AG10803 (cell line): ENCODE measurements at regions not wholly inside any gene's neighbourhood (a gene's known extent, or its start where the extent isn't known, plus 50 kb on each side); places are given as distances from the start of the nearest gene placed in this dataset.

ENCODE experiments used
- DNase-seq: peaks from one replicate; pipeline ENCODE4 v3.0.0; 2010; ENCODE audit warnings: low read depth
- H3K4me3 ChIP-seq: 2 replicates; pipeline ENCODE4 v1.5.1; 2011; ENCODE audit warnings: mild to moderate bottlenecking, low read length, control low read depth
- TF ChIP-seq, protein P1 (sequence below): conservative IDR thresholded peaks from 2 replicates; pipeline ENCODE4 v1.5.1; 2011; ENCODE audit warnings: mild to moderate bottlenecking, low read length, control low read depth, inconsistent platforms

DNA sequence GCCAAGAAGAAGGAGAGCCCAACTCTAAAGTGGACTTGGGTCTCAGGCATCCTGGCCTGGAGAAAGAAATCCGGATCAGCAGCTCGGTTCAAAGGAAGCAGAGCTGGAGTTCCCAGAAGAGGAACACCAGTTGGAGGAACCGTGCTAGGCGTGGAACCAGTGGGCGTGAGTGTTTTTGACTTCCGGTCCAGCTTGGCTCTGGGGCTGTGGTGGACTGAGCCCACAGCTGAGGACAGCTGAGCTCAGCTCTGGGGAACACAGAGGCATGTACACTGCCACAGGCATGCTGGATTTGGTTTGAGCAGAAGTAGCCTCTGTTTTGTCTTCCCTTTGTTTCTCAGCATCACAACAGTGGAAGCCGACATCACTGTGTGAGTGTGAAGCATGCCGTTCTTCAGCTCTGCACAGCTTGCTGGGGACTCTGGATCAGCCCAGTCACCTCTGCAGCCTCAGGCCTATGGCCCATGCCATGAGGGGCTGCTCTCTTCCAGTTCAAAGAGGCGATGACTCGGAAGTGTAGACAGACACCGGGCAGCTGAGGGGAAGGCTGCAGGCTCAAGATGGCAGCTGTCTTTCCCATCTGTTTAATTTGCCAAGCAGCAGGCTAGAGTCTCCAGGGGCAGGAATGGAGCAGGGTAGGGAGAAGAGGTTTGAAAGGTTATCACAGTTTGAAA lies 185.8 kb upstream of the UBE3A start:
- H3K4me3 ChIP-seq = no peak overlapping the region
- DNase-seq = no peak
- TF ChIP-seq, protein P1, sequence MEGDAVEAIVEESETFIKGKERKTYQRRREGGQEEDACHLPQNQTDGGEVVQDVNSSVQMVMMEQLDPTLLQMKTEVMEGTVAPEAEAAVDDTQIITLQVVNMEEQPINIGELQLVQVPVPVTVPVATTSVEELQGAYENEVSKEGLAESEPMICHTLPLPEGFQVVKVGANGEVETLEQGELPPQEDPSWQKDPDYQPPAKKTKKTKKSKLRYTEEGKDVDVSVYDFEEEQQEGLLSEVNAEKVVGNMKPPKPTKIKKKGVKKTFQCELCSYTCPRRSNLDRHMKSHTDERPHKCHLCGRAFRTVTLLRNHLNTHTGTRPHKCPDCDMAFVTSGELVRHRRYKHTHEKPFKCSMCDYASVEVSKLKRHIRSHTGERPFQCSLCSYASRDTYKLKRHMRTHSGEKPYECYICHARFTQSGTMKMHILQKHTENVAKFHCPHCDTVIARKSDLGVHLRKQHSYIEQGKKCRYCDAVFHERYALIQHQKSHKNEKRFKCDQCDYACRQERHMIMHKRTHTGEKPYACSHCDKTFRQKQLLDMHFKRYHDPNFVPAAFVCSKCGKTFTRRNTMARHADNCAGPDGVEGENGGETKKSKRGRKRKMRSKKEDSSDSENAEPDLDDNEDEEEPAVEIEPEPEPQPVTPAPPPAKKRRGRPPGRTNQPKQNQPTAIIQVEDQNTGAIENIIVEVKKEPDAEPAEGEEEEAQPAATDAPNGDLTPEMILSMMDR = no peak

DNA sequence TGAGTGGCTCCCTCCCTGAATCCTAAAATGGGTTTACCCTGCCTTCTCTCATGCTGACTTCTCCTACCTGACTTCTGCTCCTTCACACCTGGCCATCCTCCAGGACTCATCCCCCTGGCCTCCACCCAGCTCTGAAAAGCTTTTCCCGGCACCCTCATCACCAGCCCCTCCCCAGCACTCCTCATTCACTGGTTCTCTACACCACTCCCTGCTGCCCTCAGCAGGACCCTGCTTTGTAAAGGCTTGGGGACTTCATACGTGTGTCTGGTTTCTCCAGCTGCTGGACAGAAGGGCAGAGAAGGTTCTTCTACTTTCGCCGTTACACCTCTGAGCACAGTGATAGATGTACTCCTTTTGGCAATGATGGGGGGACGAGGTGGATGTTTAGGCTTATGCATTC lies 184.9 kb upstream of the UBE3A start:
- H3K4me3 ChIP-seq = no peak overlapping the region
- TF ChIP-seq, protein P1 = no peak
- no peak for DNase-seq

DNA sequence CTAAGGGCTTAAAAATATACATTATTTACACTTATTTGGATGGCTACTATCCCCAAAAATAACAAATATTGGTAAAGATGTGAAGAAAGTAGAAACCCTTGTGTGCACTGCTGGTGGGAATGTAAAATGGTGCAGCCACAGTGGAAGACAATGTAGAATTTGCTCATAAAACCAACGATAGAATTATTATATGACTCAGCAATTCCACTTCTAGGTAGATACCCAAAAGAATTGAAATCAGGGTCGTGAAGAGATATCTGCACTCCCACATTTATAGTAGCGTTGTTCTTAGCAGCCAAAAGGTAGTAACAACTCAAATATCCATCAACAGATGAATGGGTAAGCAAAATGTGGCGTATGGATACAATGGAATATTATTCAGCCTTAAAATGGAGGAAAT lies 181.6 kb upstream of the UBE3A start:
- TF ChIP-seq, protein P1 = no peak
- no peak for DNase-seq
- no peak overlapping the region for H3K4me3 ChIP-seq

DNA sequence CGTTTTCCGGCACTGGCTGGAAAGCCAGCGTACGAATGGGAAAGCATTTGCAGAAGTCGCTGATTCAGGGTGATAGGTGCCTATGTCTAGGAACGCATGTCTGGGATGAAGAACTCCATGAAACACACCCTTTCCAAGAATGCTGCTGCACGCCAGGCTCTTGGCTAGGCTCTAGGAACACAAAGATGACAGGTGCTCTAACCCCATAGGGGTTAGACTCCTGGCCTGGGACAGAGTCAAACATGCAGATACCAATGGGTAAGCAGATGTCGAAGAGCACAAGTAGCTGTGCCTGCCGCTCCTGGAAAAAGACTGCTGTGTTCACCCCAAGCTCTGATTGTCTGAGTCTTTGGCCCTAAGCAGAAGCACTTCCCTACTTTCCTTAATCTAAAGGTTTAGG lies 180.9 kb upstream of the UBE3A start:
- H3K4me3 ChIP-seq = no peak overlapping the region
- TF ChIP-seq, protein P1 = no peak
- DNase-seq = no peak

DNA sequence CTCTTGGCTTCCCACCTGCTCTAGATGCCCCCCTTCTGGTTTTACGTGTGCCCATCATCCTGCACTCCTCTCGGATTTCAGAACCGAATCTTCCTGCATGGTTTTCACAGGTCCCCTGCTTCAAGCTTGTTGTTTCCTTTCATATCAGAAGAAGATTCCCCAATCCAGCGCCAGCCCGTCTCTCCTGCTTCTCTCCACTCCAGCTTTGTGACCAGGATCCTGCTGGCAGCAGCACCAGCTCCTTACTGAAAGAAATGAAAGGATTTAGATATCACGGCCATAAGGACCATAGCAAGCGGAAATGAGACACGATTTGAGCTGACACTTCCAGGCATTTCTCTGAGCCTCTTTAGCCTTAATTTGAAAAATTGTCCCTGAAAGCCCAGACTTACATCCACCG lies 180.3 kb upstream of the UBE3A start:
- TF ChIP-seq, protein P1 = no peak
- H3K4me3 ChIP-seq = no peak overlapping the region
- DNase-seq = no peak

DNA sequence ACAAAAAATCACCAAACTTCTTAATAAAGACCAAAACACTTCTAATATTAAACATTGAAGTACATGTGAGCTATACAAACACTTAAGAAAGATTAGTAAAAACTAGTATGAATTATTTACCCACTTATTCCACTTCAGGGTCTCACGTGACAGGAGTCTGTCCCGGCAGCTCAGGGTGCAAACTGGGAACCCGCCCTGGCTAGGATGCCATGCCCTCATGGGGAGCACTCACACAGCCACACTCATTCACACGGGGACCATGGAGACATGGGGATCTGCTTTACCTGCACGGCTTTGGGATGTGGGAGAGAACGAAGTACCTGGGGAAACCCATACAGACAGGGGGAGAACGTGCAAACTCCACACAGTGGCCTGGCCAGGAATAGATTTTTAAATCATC lies 179.3 kb upstream of the UBE3A start:
- TF ChIP-seq, protein P1 = no peak
- no peak overlapping the region for H3K4me3 ChIP-seq

DNA sequence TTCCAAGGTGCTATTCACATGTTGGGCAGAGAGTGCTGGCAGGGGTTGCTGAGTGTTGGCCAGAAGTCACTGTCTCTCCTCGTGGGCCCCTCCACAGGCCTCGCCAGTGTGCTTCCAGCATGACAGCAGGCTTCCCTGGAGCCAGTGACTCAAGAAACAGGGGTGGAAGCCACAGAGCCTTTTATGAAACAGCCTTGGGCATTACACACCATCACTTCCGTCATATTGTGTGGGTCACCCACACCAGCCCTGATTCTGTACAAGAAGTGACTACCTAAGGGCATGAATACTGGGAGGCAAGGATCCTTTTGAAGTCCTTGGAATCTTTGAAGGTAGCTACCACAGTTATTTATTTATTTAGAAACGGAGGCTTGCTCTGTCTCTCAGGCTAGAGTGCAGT lies 177.6 kb upstream of the UBE3A start:
- no peak overlapping the region for H3K4me3 ChIP-seq
- TF ChIP-seq, protein P1 = no peak
- DNase-seq = no peak

More for the DNA sequence above, 179.3 kb upstream of the UBE3A start:
- DNase-seq = no peak
